HPDE6-E6E7 (cell line): ENCODE measurements at regions not wholly inside any gene's neighbourhood (a gene's known extent, or its start where the extent isn't known, plus 50 kb on each side); places are given as distances from the start of the nearest gene placed in this dataset.

Experiments
- DNase-seq: peaks from one replicate; pipeline ENCODE4 v3.0.0; 2011; ENCODE audit warnings: missing footprints; ENCODE audit errors: extremely low spot score

DNA sequence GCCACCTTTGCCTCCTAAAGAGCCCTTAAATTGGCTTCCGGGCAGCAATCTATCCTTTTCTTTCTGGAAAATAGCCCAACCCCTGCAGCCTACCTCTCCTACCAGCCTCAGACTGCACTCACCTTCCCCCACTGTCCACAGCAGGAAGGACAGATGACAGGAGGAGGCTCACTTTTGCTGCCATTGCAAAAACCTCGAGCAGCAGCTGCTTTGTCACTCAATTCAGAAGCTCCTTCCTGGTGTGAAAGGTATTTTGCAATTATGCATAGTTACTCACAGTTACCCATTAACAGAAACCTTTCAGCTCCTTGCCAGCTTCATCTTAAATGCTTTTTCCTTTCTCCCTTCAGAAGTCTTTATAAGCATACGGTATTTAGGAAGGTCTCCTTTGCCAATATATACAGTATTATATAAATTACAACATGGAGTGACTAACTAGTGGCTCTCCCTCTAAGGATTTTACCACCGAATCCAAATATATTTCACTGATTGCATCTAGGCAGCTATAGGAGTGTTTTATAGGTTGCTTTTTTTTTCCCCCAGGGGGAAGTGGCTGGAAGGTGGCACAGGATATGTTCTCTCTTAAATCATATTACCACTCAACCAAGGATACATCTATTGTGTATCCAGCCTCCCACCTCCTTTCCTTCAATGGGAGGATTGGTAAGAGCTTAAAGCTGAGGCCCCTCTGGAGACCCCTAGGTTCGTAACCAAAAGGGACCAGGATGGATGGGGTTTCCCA lies 142.1 kb upstream of the IPO9 start:
- DNase-seq, result peak; percentile 44

DNA sequence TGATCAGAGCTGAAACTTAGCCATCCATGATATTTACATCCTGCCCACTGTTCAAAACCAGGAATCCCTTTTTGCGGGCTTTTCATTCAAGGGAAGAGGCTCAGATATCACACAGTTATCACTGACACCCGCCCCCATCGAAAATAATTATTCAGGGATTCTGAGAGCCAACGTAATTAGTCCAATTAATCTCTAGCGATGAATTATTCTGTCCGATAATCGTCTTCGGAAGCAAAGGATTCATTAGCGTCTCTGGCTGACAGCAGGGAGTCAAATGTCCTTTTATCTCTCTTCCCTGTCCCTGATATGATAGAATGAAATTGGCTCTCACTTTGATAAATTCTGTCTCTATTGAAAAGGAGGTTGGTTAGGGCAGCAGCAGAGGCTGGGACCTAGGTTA lies 140.4 kb upstream of the IPO9 start:
- DNase-seq, result no peak

DNA sequence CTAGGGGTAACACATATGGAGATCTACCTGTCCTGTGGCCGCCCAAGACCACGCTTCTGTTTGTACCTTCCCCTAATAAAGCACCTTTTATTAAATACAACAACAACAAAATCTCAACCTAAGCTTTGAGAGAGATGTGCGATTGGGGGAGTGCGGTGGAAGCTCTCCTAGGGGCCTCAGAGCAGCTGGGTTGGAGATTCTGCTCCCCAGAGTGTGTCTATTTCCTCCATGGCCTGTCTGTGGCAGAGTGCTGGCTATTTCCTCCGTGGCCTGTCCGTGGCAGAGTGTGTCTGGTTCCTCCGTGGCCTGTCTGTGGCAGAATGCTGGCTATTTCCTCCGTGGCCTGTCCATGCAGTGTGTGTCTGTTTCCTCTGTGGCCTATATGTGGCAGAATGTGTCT lies 139.3 kb upstream of the IPO9 start:
- DNase-seq, result no peak

DNA sequence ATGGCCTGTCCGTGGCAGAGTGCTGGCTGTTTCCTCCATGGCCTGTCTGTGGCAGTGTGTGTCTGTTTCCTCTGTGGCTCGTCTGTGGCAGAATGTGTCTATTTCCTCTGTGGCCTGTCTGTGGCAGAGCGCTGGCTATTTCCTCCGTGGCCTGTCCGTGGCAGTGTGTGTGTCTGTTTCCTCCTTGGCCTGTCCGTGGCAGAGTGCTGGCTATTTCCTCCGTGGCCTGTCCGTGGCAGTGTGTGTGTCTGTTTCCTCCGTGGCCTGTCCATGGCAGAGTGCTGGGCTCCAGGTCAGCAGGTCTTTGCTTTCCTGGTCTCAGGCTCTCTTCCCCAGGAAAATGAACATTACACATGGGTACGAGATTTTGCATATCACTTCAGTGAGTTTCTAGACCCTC lies 138.4 kb upstream of the IPO9 start:
- no peak for DNase-seq

DNA sequence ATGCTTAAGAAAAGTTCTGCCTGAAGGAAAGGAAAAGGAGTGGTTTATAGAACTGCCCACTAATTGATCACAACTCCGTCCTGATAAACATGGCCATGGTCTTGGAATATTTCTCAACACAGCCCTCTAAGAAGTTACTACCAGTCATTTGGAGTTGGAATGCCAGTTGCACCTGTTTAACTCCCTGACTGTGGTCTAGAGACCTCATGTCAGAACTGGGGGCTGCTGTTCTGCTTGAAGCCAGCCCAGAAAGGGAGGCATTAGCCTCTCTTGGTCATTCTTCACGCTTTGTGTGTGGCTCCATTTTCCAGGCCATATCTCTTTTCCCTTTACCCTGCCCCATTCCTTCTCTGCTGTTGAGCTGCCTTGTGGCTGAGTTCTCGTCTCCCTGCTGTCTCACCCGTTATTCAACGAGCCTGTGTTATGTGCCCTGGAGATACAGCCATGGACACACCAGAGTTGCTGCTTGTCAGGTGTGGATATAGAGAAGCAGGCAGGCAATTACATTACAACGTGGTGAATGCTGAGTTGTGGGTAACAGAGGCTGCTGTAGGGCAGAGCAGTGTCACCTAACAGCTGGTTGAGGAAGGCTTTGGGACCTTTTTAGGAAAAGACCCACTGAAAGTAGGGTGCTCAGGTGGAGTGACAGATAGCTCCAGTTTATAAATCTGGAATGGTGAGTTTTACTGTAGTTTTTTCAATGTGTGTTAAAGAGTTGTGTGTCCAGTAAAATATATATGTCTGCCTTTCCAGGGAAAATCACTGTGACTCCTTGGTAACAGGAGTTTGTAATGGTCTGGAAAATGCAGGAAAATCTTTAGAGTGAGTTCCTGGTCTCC lies 137.0 kb upstream of the IPO9 start:
- DNase-seq, result no peak

DNA sequence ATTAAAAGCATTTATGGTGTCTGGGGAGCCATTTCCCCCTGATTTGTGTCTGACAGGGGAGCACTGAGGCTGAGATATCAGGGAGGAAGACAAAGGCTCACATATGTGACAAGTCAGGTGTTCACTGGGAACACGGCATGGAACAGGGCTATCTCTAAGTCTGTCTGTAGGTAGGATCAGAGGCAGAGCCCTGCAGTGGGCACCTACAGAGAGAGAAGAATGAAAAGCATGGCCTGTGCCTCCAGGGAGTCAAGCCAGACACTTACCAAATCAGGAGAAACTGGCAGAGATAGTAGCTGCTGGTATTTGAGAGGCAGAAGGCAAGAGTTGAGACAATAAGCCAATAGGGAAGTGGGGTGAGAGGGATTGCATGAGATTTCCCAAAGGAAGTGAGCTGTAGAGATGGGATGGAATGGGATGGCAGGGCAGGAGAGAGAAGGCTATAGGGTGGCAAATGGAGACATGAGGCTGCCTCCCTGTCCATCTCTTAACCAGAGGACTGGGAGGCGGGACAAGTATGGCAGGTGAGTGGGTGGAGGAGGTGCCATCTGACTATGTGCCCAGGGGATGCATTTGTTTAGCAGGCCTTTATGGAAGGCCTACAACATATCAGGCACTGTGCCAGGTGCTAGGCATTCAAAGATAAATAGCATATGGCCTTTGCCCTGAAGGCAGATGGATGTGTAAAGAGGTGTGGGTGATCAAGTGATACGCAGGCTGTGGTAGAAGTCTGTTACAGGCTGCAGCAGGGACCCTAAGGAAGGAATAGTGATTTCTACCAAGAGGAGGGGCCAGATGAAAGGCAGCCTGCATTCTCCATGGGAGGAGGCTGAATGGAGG lies 136.2 kb upstream of the IPO9 start:
- no peak for DNase-seq

DNA sequence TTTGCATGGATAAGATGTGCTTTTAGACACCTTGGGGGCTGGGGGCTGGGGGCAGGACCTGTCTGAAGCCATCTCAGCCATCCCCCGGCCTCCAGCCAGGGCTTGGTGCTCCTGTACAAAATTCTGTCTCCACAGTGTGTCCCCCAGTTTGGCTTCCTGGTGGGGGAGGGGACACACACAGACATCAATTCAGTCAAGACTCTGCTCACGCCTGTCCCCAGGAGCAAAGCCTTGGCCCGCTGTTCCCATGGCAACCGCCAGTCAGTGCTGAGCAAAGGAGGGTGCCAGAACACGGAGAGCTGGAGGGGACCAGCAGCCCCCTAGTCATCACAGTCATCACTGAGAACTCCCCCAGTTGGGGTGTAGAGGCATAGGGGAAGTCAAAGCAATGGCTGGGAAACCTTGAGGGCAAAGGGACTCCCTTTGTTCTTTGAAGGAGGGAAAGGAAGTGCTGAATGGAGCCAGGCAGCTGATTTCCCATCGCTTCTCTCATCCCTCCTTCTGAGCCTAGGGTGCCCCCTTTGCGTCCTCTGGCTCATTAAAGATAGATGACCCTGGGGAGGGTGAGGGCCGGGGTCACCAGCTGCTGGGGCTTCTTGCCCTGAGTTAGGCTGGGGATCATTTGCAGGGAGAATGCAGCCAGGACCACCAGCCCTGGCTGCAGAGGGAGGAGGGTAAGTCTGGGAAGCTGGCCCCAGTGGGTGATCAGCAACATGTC lies 134.9 kb upstream of the IPO9 start:
- no peak for DNase-seq

DNA sequence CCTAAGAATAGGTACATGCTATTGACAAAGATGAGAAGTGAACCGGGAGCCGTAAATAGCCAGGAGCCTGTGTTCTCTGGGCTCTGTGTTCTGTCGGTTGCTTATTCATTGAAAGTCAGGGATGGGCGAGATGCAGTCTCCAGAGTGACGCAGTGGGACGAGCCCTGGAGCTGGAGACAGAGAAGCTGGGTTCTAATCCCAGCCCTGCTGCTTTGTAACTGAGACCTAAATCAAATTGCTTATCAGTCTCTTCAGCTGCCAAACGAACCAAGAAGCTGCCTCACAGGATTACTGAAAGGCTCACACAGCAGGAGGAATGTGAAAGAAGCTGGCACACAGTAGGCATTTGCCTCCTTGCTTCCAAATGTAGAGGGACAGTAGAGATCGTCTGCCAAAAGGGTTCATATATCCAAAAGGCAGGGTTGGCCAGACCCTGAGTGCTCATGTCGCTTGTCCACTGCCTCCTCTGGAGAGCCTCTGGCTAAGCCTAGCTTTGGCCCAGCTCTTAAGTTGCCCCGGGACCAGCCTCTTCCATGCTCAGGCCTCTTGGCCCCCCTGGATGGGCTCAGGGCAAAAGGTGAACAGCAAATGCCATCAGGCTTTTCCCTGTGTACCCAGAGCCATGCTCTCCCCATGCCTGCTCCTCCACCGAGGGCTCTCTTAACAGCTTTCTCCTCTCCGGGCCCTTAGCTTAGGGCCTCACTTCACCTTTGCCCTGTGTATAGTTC lies 134.2 kb upstream of the IPO9 start:
- no peak for DNase-seq

DNA sequence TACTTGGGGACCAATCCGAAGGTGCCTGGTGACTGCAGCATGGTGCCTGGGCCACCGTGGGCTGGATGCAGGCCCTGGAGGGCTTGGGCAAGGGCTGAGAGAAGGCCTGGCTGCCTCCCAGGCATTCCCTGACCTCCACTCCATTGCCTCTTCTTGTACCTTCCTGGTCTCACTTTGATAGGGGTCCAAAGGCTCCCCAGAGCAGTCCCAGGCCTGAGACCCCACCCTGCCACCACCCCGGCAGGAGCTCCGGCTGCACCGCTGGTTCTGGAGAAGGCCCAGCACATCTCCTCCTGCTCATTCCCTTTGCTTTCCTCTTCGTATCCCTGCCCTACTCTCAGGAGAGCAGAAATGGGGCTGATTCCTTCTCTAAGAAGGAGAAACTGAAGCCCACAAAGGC lies 133.3 kb upstream of the IPO9 start:
- DNase-seq, result no peak

DNA sequence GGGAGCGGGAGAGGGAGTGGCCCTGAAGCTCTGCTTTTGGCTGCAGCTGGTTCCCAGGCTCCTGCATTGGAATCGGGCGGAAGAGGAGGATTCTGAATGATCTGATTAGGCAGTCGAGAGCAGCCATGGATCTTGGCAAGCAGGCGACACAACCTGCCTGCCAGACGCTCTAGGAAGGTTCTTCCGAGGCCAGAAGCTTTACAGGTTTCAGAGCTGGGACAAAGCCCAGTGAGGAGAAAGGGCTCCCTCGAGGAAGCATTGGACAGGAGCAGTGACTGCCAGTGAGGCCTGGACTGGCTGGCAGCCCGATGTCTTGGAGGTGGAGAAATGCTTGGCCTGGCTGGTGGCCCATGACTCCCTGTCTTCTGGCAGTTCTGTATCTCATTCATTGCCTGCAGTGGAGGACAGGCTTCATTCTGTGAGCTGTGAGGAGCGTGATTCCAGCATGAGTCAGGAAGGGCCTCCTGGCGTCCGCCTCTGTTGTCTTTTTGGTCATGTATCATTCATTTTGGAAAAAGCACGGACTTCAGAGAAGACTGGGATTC lies 132.7 kb upstream of the IPO9 start:
- peak; percentile 42 for DNase-seq

DNA sequence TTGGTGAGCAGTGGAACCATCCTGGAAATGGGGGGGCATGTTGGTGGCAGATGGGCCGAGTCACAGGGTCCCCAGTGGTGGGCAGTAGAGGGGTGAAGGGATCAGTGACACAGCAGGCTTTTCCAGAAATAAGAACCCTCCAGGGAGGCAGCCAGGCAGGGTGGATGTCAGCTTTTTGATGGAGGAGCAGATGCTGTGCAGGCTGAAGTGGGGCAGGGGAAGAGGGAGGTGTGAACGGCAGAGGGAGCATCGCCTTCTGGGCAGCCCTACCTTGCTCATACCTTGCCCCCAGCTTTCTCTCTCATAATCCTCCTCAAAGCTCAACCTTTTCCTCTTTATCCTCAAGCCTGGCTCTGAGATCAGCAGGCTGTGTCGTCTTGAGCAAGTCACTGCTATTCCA lies 131.8 kb upstream of the IPO9 start:
- no peak for DNase-seq

DNA sequence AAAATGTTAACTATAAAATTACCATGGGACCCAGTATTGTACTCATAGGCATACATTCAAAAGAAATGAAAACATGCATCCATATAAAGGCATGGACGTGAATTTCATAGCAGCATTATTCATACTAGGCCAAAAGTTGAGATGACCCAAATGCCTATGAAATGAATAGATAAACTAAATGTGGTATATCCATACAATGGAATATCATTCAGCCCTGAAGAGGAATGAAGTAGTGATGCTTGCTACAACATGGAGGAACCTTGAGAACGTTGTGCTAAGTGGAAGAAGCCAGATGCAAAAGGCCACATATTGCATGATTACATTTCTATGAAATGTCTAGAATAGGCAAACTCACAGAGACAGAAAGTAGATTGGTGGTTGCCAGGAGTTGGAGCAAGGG lies 127.1 kb upstream of the IPO9 start:
- no peak for DNase-seq

DNA sequence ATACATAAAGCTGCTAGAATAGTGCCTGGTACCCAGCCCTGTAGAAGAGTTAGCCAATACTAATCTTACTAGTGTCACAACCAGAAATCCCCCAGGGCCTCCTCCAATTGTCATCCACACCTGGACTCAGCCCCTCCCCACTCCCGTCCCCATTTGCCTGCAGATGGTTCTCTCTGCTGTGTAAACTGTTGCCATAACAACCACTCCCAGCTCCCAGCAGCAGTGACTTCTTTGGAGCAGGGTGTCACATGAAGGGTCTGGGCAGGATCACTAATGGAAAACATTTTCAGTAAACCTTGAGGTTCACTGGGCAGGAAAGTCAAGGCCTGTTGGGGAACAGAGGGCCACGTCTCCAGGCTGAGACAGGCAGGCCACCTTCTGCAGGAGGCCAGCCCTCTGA lies 126.0 kb upstream of the IPO9 start:
- no peak for DNase-seq

DNA sequence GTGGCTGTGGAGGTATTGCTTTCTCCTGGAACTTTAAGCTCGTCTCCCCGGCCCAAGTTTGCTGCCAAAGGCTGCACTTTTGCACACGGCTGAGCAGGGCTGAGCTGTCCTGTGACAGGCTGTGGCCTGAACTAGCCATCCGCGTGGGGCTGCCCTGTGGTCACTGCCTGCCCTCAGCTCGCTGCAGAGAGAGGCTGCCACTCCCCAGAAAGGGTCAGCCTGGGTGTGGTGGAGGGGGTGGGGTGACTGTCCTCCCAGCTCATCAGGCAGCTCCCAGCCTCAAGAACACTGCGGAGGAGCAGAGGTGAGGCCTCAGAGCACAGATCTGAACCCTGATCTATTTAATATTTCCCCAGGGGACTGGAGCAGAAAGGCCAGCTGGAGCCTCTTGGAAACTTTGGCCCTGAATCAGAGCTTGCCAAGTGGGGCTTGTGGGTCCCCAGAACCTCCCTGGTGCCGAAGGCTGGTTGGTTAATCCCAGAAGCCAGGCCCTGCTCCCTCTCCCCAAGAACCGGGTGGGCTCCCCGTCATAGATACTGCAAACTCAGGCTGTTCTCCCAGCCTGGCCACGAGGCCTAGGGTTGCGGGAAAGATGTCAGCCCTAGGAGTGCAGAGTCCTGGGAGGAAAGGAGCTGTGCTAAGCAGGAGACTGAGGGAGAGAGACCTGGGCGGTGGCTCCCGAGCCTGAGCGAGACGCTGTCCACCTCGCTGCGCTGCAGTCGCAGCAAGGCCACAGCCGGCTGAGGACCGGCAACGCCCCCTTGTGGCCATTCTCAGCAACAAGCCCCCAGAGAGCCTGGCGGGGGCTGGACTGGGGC lies 125.1 kb upstream of the IPO9 start:
- DNase-seq, result peak; percentile 81

DNA sequence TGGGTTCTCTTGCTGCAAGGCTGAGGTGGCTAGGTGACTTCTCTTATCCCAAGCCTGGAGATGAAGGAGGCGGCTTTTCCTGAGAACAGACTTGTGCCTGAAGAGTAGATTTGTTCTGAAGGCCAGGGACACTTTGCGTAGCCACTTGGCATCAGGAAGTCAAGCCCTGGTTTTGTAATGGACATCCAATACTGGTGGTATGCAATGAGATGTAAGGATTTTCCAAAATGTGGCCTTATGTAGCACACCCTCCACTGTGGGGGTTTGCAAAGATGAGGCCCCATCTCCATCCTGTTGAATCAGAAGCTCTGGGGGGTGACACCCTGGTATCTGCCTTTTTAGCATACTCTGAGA lies 124.5 kb upstream of the IPO9 start:
- no peak for DNase-seq

DNA sequence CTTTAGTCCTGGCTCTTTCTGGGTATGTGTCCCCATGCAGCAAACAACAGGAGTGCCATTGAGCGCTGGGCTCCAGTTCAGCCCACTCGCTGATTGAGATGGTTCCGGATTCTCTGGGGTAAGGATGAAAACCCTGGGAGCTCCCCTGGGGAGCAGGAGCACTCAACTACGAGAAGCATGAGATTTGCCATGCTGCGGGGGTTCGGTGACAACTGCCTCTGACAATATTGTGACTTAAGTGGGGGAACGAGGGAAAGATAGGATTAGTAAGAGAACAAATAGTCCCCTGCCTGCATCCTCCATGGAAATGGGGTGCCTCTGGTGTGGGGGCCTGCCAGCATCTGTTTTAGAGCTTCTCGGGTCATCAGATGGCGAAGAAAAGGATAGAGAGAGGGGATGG lies 123.6 kb upstream of the IPO9 start:
- DNase-seq, result no peak

DNA sequence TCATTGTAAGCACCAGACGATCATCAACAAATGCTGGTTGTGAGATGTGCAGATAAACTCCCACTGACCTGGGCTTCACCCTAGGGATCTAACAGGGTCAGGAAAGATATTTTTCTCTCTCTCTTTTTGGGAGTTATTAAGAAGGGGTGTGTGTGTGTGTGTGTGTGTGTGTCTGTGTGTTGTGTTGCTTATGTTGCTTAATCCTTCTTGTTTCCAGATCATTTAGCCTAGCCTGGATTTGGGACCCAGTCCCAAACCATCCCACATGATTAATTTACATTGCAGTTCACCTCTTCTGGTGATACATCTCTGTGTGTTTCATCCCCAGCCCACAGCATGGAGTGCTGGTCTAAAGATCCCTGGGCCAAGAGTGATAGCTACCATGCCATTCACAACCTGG lies 122.8 kb upstream of the IPO9 start:
- no peak for DNase-seq

DNA sequence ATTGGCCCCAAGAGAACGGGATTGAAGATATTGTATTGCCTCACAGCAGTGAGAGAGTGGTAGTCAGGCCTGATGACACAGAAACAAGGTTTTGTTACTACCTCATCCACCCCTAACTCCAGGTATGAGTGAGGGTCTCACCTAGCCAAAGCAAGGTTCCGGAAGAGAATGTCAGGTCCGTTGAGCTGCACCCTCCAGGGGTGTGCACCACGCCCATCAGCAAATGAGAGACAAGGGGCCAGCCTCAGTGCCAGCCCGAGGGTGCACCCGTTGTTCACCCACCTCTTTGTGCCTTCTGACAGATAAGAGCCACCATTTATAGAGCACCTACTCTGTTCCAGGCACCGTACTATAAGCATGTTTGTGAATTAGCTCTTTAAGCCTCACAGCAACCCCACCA lies 121.9 kb upstream of the IPO9 start:
- no peak for DNase-seq

DNA sequence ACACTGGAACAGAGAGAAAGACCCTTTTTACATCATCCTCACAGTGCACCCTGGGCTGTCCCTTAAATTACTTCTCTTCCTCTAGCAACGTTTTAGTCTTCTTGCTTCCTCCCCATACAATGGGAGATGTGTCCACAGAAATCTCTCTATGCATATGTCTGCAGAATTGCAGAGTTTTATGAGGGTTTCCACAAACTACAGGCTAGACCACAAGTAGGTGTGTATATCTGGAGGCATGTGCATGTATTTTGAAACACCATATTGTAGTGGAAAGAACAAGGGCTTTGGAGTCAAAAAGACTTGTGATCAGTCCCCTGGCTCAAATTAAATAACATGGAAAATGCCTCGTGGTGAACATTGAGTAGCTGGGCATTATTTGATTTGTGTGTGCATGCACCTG lies 121.3 kb upstream of the IPO9 start:
- no peak for DNase-seq

DNA sequence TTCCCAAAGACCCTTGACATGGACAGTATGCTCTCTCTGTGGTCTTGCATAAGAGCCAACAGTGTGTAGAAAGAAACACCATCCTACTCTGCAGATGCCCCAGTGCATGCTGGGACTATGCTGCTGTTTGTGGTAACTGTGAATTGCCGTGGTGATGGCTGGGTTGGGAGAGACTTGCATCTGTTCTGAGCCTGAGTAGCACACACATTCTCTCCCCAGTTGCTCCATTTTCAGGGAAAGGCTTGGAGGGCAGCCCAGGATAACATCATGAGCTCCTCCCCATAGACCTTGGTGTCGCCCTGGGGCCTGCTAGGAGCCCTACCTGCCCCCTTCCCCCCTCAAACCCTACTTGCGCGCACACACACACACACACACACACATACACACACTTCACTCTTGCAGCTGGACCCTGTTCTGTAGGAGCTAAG lies 120.9 kb upstream of the IPO9 start:
- DNase-seq, result no peak
